CD4-positive, CD25-positive, alpha-beta regulatory T cell (primary cell): ENCODE measurements at regions not wholly inside any gene's neighbourhood (a gene's known extent, or its start where the extent isn't known, plus 50 kb on each side); places are given as distances from the start of the nearest gene placed in this dataset.

ENCODE experiments used
- ATAC-seq, 2 donors: fragments of 150-1000 bp; cut with Tn5 transposase; one replicate each; pipeline ENCODE4 v1.10.0; 2021; ENCODE audit warnings: low read depth in 2 of 2, moderate number of reproducible peaks in 2 of 2, moderate library complexity in 1 of 2
- DNase-seq, 3 donors: peaks; one replicate each; pipeline versions ENCODE4 v3.0.0 to v3.0.0-alpha.2; 2012 to 2022; ENCODE audit warnings: mixed read lengths in 1 of 3
- H3K27ac ChIP-seq: one replicate; pipeline ENCODE4 v1.7.0; 2013; ENCODE audit warnings: mild to moderate bottlenecking, low read length; ENCODE audit not compliant: insufficient read depth, poor library complexity, severe bottlenecking
- H3K27me3 ChIP-seq: one replicate; pipeline ENCODE4 v1.7.0; 2013; ENCODE audit warnings: low read length; ENCODE audit not compliant: control insufficient read depth, insufficient read depth
- H3K36me3 ChIP-seq: one replicate; pipeline ENCODE4 v1.7.0; 2013; ENCODE audit warnings: mild to moderate bottlenecking, low read length, moderate library complexity; ENCODE audit not compliant: control insufficient read depth, insufficient read depth
- H3K4me1 ChIP-seq: 2 replicates; pipeline ENCODE4 v1.7.0; 2013; ENCODE audit warnings: mild to moderate bottlenecking, low read length; ENCODE audit not compliant: insufficient read depth, control insufficient read depth, poor library complexity, severe bottlenecking
- H3K4me3 ChIP-seq: one replicate; pipeline ENCODE4 v1.7.0; 2013; ENCODE audit warnings: low read depth, mild to moderate bottlenecking, low read length, moderate library complexity
- H3K9me3 ChIP-seq, 2 experiments: 1 replicate in 1 of 2; 2 replicates in 1 of 2; pipeline ENCODE4 v1.7.0; 2013; ENCODE audit warnings: low read length in 2 of 2, mild to moderate bottlenecking in 1 of 2, moderate library complexity in 1 of 2; ENCODE audit not compliant: control insufficient read depth in 2 of 2
- H3K27ac Mint-ChIP-seq, 3 donors: one replicate each; pipeline ENCODE4 v1.8.0; 2020 to 2022; ENCODE audit warnings: mild to moderate bottlenecking in 3 of 3, mixed read lengths in 3 of 3, moderate library complexity in 2 of 3
- H3K27me3 Mint-ChIP-seq: one replicate; pipeline ENCODE4 v1.8.0; 2022; ENCODE audit warnings: mild to moderate bottlenecking, mixed read lengths
- H3K36me3 Mint-ChIP-seq: one replicate; pipeline ENCODE4 v1.8.0; 2020; ENCODE audit warnings: mixed read lengths
- H3K4me1 Mint-ChIP-seq, 4 donors: one replicate each; pipeline ENCODE4 v1.8.0; 2020 to 2022; ENCODE audit warnings: mixed read lengths in 4 of 4, mild to moderate bottlenecking in 1 of 4
- H3K4me3 Mint-ChIP-seq, 4 donors: one replicate each; pipeline ENCODE4 v1.8.0; 2020 to 2022; ENCODE audit warnings: mild to moderate bottlenecking in 4 of 4, mixed read lengths in 4 of 4, moderate library complexity in 3 of 4
- H3K9me3 Mint-ChIP-seq, 7 donors: one replicate each; pipeline ENCODE4 v1.8.0; 2020 to 2022; ENCODE audit warnings: mixed read lengths in 7 of 7, mild to moderate bottlenecking in 3 of 7, moderate library complexity in 2 of 7

DNA sequence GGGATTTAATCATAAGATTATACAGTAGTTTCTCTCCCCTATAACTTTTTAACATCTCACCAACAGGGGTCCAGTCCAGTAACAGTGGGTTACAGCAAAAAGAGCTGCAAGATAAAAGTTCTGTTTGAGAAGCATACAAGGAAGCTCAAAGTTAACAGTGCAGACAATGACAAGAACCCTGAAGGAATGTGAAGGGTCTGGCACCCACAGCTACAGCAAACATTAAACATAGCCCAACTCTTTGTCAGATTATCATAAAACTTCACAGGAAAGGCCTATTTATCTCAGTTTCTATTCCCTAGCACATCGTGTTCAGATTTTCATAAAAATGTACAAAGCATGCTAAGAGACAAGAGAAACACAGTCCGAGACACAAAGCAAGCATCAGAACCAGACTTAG is 309.4 kb downstream of the DIRAS2 start:
- Mint-ChIP-seq H3K36me3 (no peaks in the 10 kb centered on the region), H3K9me3 (peaks cover 0 to 2% (median 0%) of the 10 kb centered on the region in 7 donors), H3K4me3 (no peak overlapping the region), H3K27me3 (peaks cover 41% of the 10 kb centered on the region), H3K4me1 (no peaks in the 10 kb centered on the region), H3K27ac (no peak overlapping the region)
- no peaks in the 10 kb centered on the region for H3K36me3 ChIP-seq
- ATAC-seq (no peak), DNase-seq (no peak)
- H3K27ac ChIP-seq = no peak overlapping the region
- H3K4me1 ChIP-seq = no peaks in the 10 kb centered on the region
- peaks cover 6% of the 10 kb centered on the region for H3K27me3 ChIP-seq
- H3K9me3 ChIP-seq = no peaks in the 10 kb centered on the region
- H3K4me3 ChIP-seq = no peak overlapping the region

DNA sequence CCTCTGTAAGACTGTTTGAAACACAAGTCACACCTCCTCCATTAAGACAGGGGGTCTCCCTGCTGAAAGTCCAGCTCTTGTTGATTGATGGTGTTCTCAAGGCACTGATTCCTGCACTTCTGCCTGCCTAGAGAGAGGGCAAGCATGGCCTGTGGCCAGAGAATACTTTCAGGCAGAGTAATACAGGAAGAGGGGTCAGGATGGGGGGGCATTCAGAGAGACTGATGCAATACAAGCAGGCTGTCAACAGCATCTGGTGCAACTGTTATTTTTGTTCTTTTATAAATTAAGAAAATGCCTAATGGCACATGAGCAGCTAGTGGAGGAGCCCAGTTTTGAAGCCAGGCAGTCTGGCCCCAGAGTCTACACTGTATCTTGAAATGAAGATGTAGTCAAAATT is 302.2 kb downstream of the DIRAS2 start:
- H3K4me1 Mint-ChIP-seq = no peaks in the 10 kb centered on the region
- Histone ChIP-seq H3K36me3 (no peaks in the 10 kb centered on the region), H3K4me1 (no peaks in the 10 kb centered on the region), H3K9me3 (no peaks in the 10 kb centered on the region), H3K27ac (no peak overlapping the region), H3K27me3 (peaks cover 4% of the 10 kb centered on the region), H3K4me3 (no peak overlapping the region)
- peaks cover 0 to 5% (median 0%) of the 10 kb centered on the region in 7 donors for H3K9me3 Mint-ChIP-seq
- DNase-seq = no peak
- H3K36me3 Mint-ChIP-seq = no peaks in the 10 kb centered on the region
- H3K27ac Mint-ChIP-seq = no peak overlapping the region
- no peak overlapping the region for H3K4me3 Mint-ChIP-seq
- H3K27me3 Mint-ChIP-seq = peaks cover 11% of the 10 kb centered on the region
- no peak for ATAC-seq

DNA sequence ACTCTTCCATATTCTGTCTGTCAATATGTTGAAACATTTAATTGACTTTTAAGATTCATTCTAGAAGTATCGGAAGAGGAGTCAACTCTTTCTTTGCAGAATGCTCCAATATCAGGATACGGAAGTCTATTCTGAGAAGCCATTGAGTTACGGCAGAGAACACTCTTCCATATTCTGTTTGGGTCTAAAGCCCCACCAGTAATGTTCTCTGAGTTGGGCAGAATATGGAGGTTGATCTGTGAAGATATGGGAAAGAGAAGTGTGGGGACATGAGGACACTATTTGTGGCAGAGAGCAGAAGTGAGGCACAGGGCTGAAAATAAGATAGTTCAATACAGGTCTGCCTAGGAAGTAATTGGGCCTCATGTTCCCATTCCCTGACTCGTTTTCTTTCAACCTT is 300.0 kb downstream of the DIRAS2 start:
- ATAC-seq = no peak
- no peak overlapping the region for H3K27ac Mint-ChIP-seq
- Histone ChIP-seq H3K4me1 (no peaks in the 10 kb centered on the region), H3K27ac (no peak overlapping the region), H3K4me3 (no peak overlapping the region), H3K9me3 (no peaks in the 10 kb centered on the region), H3K27me3 (peaks cover 4% of the 10 kb centered on the region), H3K36me3 (no peaks in the 10 kb centered on the region)
- no peaks in the 10 kb centered on the region for H3K27me3 Mint-ChIP-seq
- no peaks in the 10 kb centered on the region for H3K4me1 Mint-ChIP-seq
- H3K4me3 Mint-ChIP-seq = no peak overlapping the region
- H3K36me3 Mint-ChIP-seq = no peaks in the 10 kb centered on the region
- DNase-seq = no peak
- peaks cover 0 to 5% (median 0%) of the 10 kb centered on the region in 7 donors for H3K9me3 Mint-ChIP-seq

DNA sequence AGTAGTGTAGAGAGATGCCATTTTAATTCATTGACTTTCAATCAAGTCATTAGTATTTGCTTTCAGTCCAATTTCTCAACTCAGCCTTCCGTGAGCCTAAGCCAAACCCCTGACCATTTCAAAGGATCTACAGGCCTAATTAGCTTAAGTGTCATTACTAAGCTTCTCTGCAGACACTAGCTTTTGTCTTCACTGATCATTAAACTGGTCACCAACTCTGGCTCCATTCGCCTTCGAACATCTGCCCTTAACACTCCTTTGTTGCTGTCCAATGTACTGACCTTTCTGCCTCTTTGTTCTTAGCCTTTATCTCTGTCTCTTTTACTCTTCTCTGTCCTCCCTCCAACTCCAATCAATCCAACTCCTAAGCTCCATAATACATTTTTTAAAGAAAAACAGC is 299.3 kb downstream of the DIRAS2 start:
- no peak overlapping the region for H3K4me3 ChIP-seq
- Mint-ChIP-seq H3K4me1 (no peaks in the 10 kb centered on the region), H3K27ac (no peak overlapping the region), H3K9me3 (peaks cover 0 to 5% (median 0%) of the 10 kb centered on the region in 7 donors), H3K27me3 (no peaks in the 10 kb centered on the region), H3K4me3 (no peak overlapping the region), H3K36me3 (no peaks in the 10 kb centered on the region)
- H3K36me3 ChIP-seq = no peaks in the 10 kb centered on the region
- H3K27me3 ChIP-seq = peaks cover 2% of the 10 kb centered on the region
- no peaks in the 10 kb centered on the region for H3K9me3 ChIP-seq
- no peak overlapping the region for H3K27ac ChIP-seq
- H3K4me1 ChIP-seq = no peaks in the 10 kb centered on the region
- ATAC-seq (no peak), DNase-seq (no peak)

DNA sequence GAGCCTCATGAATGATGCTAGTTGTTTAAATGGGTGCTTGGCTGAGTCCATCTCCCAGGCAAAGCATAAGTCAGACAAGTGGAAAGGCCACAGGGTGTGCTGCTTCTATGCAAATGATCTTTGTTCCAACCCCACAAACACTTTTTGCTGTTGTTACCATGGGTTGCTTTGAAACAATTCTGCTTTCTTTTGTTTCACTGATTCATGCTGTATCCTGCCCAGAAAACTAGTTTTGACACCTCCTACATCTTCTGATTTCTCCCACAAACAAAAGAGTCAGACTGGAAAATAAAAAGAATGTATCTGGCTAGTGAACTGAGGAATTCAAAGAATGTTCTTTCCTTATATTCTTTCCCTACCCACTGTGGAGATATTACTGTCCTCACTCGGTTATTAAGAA is 298.6 kb downstream of the DIRAS2 start:
- Histone ChIP-seq H3K36me3 (no peaks in the 10 kb centered on the region), H3K4me3 (no peak overlapping the region), H3K4me1 (no peaks in the 10 kb centered on the region), H3K27me3 (peaks cover 2% of the 10 kb centered on the region), H3K27ac (no peak overlapping the region), H3K9me3 (no peaks in the 10 kb centered on the region)
- H3K36me3 Mint-ChIP-seq = no peaks in the 10 kb centered on the region
- H3K4me3 Mint-ChIP-seq = no peak overlapping the region
- no peak for DNase-seq
- H3K27ac Mint-ChIP-seq = no peak overlapping the region
- H3K4me1 Mint-ChIP-seq = no peaks in the 10 kb centered on the region
- no peaks in the 10 kb centered on the region for H3K27me3 Mint-ChIP-seq
- H3K9me3 Mint-ChIP-seq = peaks cover 0 to 2% (median 0%) of the 10 kb centered on the region in 7 donors
- no peak for ATAC-seq

DNA sequence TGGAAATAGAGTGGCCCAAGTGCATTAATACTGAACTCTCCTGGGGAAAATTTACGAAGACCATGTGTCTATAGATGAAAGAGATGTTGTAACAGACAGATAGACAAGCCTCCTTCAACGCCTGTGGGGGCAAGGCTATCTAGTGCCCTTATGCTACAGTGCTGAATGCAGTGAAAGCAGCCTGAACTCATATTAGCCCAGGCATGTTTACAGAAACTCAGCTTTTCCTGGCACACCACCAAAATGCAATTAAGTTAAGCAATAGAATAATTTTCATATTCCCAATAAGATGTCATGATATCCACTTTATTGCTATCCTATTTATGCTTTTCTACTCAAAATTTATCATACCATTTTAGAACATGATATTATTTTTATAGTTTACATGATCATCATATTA is 277.0 kb downstream of the DIRAS2 start:
- H3K27ac ChIP-seq = no peak overlapping the region
- H3K4me1 Mint-ChIP-seq = no peaks in the 10 kb centered on the region
- H3K27me3 ChIP-seq = peaks cover 3% of the 10 kb centered on the region
- no peaks in the 10 kb centered on the region for H3K9me3 ChIP-seq
- no peaks in the 10 kb centered on the region for H3K36me3 ChIP-seq
- no peak overlapping the region for H3K4me3 Mint-ChIP-seq
- no peak overlapping the region for H3K4me3 ChIP-seq
- DNase-seq (no peak), ATAC-seq (no peak)
- H3K36me3 Mint-ChIP-seq = no peaks in the 10 kb centered on the region
- peaks cover 0 to 4% (median 0%) of the 10 kb centered on the region in 7 donors for H3K9me3 Mint-ChIP-seq
- H3K27ac Mint-ChIP-seq = no peak overlapping the region
- H3K4me1 ChIP-seq = no peaks in the 10 kb centered on the region
- H3K27me3 Mint-ChIP-seq = peaks cover 2% of the 10 kb centered on the region

DNA sequence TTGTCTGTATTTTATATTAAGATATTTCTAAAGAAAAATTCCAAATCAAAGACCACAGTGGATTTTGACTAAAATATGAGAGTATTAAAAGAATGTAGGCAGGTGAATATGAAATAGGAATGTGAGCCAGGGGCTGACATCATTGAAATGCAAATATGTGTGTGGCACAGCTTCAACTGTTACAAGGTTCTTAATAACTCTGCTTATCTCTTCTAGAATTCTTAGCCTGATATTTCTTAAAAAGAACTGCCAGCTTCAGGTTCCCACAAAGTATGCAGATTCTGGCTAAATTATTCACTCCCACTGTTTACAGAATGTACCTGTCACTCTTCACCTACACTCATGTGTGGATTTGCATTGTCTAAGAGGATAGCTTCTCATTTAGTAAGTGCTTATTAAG is 274.4 kb downstream of the DIRAS2 start:
- DNase-seq (no peak), ATAC-seq (no peak)
- peaks cover 6% of the 10 kb centered on the region for H3K27me3 ChIP-seq
- H3K9me3 ChIP-seq = no peaks in the 10 kb centered on the region
- no peaks in the 10 kb centered on the region for H3K4me1 ChIP-seq
- Mint-ChIP-seq H3K9me3 (no peaks in the 10 kb centered on the region), H3K4me3 (no peak overlapping the region), H3K27me3 (peaks cover 4% of the 10 kb centered on the region), H3K36me3 (no peaks in the 10 kb centered on the region), H3K4me1 (no peaks in the 10 kb centered on the region), H3K27ac (no peak overlapping the region)
- H3K4me3 ChIP-seq = no peak overlapping the region
- no peak overlapping the region for H3K27ac ChIP-seq
- no peaks in the 10 kb centered on the region for H3K36me3 ChIP-seq

DNA sequence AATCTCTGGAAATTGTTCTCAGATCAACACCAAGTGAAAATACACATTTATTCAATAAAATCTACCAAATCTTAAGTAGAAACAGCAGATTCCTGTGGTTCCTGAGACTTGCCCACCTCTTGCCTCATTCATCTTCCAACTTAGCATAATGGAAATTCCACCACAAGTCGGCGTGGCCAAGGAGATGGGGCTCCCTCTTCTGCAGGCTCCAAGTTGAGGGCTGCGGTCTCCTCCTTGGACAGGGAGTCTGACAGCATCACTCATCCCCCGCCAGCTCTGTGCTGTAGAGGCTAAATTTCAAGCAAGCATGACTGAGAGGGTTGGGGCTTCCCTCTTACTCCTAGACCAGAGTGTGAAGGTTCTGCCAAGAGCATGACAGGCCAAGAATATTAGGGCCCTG is 273.7 kb downstream of the DIRAS2 start:
- Histone ChIP-seq H3K9me3 (no peaks in the 10 kb centered on the region), H3K36me3 (no peaks in the 10 kb centered on the region), H3K27me3 (peaks cover 6% of the 10 kb centered on the region), H3K4me1 (no peaks in the 10 kb centered on the region), H3K4me3 (no peak overlapping the region), H3K27ac (no peak overlapping the region)
- ATAC-seq (no peak), DNase-seq (no peak)
- no peaks in the 10 kb centered on the region for H3K9me3 Mint-ChIP-seq
- H3K4me3 Mint-ChIP-seq = no peak overlapping the region
- no peaks in the 10 kb centered on the region for H3K36me3 Mint-ChIP-seq
- no peaks in the 10 kb centered on the region for H3K4me1 Mint-ChIP-seq
- H3K27ac Mint-ChIP-seq = no peak overlapping the region
- H3K27me3 Mint-ChIP-seq = peaks cover 4% of the 10 kb centered on the region
